GM23338 (cell line): ENCODE measurements at regions not wholly inside any gene's neighbourhood (a gene's known extent, or its start where the extent isn't known, plus 50 kb on each side); places are given as distances from the start of the nearest gene placed in this dataset.
A peak's percentile ranks its signal among the peaks of the same experiment; 100 is the strongest.
"Not testable (repeated sequence)": the region's sequence is repeated elsewhere in the genome, so short reads cannot be mapped to it uniquely, and the experiment has no call there.

Source experiments
- ATAC-seq: fragments of 200-7000 bp; cut with Tn5 transposase; 3 replicates; pipeline ENCODE4 v1.9.1; 2020
- DNase-seq: peaks from one replicate; pipeline ENCODE4 v3.0.0-alpha.2; 2015; ENCODE audit warnings: low spot score
- H2AFZ ChIP-seq: fragments of 200-600 bp; sonication (generic); 2 replicates; pipeline ENCODE4 v1.8.0; 2016; ENCODE audit warnings: antibody characterized with exemption, mild to moderate bottlenecking, moderate library complexity
- H3F3A ChIP-seq: fragments of 200-600 bp; sonication (generic); replicated peaks from 2 replicates; pipeline ENCODE4 v1.8.0; 2017; ENCODE audit warnings: antibody characterized with exemption, mixed run types, low read depth
- H3K27ac ChIP-seq: fragments of 200-600 bp; sonication (generic); 2 replicates; pipeline ENCODE4 v1.6.1; 2016; ENCODE audit warnings: low read depth
- H3K27me3 ChIP-seq: fragments of 200-600 bp; sonication (generic); 2 replicates; pipeline ENCODE4 v1.8.0; 2016; ENCODE audit warnings: mild to moderate bottlenecking, mixed run types, moderate library complexity; ENCODE audit not compliant: insufficient read depth
- H3K36me3 ChIP-seq: fragments of 200-600 bp; sonication (generic); 2 replicates; pipeline ENCODE4 v1.8.0; 2016; ENCODE audit warnings: mild to moderate bottlenecking; ENCODE audit not compliant: insufficient read depth
- H3K4me1 ChIP-seq: fragments of 200-600 bp; sonication (generic); 2 replicates; pipeline ENCODE4 v1.8.0; 2016; ENCODE audit warnings: mild to moderate bottlenecking, moderate library complexity; ENCODE audit not compliant: insufficient read depth
- H3K4me2 ChIP-seq: fragments of 200-600 bp; sonication (generic); 2 replicates; pipeline ENCODE4 v1.7.1; 2017; ENCODE audit warnings: mixed run types
- H3K4me3 ChIP-seq: fragments of 200-600 bp; sonication (generic); 2 replicates; pipeline ENCODE4 v1.6.1; 2016; ENCODE audit warnings: mixed run types
- H3K79me2 ChIP-seq: fragments of 200-600 bp; sonication (generic); replicated peaks from 2 replicates; pipeline ENCODE4 v1.8.0; 2017; ENCODE audit warnings: mild to moderate bottlenecking; ENCODE audit not compliant: insufficient read depth
- H3K9me2 ChIP-seq: fragments of 200-600 bp; sonication (generic); 2 replicates; pipeline ENCODE4 v1.8.0; 2017; ENCODE audit not compliant: insufficient read depth
- H4K20me1 ChIP-seq: fragments of 200-600 bp; sonication (generic); replicated peaks from 2 replicates; pipeline ENCODE4 v1.8.0; 2017; ENCODE audit warnings: mild to moderate bottlenecking; ENCODE audit not compliant: insufficient read depth
- H3K27ac Mint-ChIP-seq: 2 replicates; pipeline ENCODE4 v1.8.0; 2020; ENCODE audit warnings: inconsistent platforms, mild to moderate bottlenecking, moderate library complexity, mixed read lengths
- H3K27me3 Mint-ChIP-seq: 3 replicates; pipeline ENCODE4 v1.8.0; 2022; ENCODE audit warnings: low read depth, mild to moderate bottlenecking, moderate library complexity, mixed read lengths, inconsistent platforms; ENCODE audit not compliant: insufficient read depth, poor library complexity
- H3K36me3 Mint-ChIP-seq: 3 replicates; pipeline ENCODE4 v1.8.0; 2021; ENCODE audit warnings: low read depth, mild to moderate bottlenecking, inconsistent platforms, moderate library complexity, mixed read lengths
- H3K4me1 Mint-ChIP-seq: 3 replicates; pipeline ENCODE4 v1.8.0; 2020; ENCODE audit warnings: mild to moderate bottlenecking, inconsistent platforms, mixed read lengths
- H3K4me3 Mint-ChIP-seq: 3 replicates; pipeline ENCODE4 v1.8.0; 2021; ENCODE audit warnings: moderate library complexity, mild to moderate bottlenecking, inconsistent platforms, mixed read lengths
- H3K9me3 Mint-ChIP-seq: 3 replicates; pipeline ENCODE4 v1.8.0; 2020; ENCODE audit warnings: moderate library complexity, mild to moderate bottlenecking, inconsistent platforms, mixed read lengths
- CREB1 ChIP-seq: fragments of 250-450 bp; sonication (Bioruptor Pico); IDR thresholded peaks from 2 replicates; pipeline ENCODE4 v1.5.0; 2020; ENCODE audit warnings: low read depth, mild to moderate bottlenecking, moderate library complexity
- CTCF ChIP-seq, 2 experiments: fragments of 200-600 bp in 1 of 2; sonication (generic) in 1 of 2; conservative IDR thresholded peaks; 2 replicates each; pipeline versions ENCODE4 v1.5.1 to v1.6.1; 2016 to 2017; ENCODE audit warnings: antibody characterized with exemption in 2 of 2, low read depth in 2 of 2, mild to moderate bottlenecking in 2 of 2, moderate library complexity in 1 of 2
- EZH2 ChIP-seq: fragments of 200-600 bp; sonication (generic); IDR thresholded peaks from one replicate; pipeline ENCODE4 v1.8.0; 2017; ENCODE audit warnings: antibody characterized with exemption, mild to moderate bottlenecking, low read depth; ENCODE audit not compliant: unreplicated experiment
- EZH2phosphoT487 ChIP-seq: fragments of 200-600 bp; sonication (generic); IDR thresholded peaks from one replicate; pipeline ENCODE4 v1.8.1; 2018; ENCODE audit warnings: antibody characterized with exemption; ENCODE audit not compliant: unreplicated experiment
- JUNB ChIP-seq: IDR thresholded peaks from one replicate; pipeline ENCODE4 v1.6.1; 2016; ENCODE audit warnings: antibody characterized with exemption; ENCODE audit not compliant: unreplicated experiment
- POLR2AphosphoS5 ChIP-seq: IDR thresholded peaks from 2 replicates; pipeline ENCODE4 v1.6.1; 2016; ENCODE audit warnings: antibody characterized with exemption, low read depth
- STAT1 ChIP-seq: IDR thresholded peaks from one replicate; pipeline ENCODE4 v1.6.1; 2016; ENCODE audit warnings: antibody characterized with exemption; ENCODE audit not compliant: unreplicated experiment
- ZNF114 ChIP-seq: fragments of 250-450 bp; sonication (Bioruptor Pico); IDR thresholded peaks from 2 replicates; pipeline ENCODE4 v1.5.0; 2020; ENCODE audit warnings: mild to moderate bottlenecking, moderate library complexity
- ZNF331 ChIP-seq: fragments of 250-450 bp; sonication (Bioruptor Pico); IDR thresholded peaks from 2 replicates; pipeline ENCODE4 v1.5.0; 2020; ENCODE audit warnings: low read depth, mild to moderate bottlenecking, moderate library complexity
- ZNF462 ChIP-seq: fragments of 250-450 bp; sonication (Bioruptor Pico); IDR thresholded peaks from 2 replicates; pipeline ENCODE4 v1.5.0; 2020; ENCODE audit warnings: mild to moderate bottlenecking, moderate library complexity

- H3F3A ChIP-seq, ATAC-seq, H3K36me3 ChIP-seq, H3K4me3 Mint-ChIP-seq, H3K79me2 ChIP-seq, H4K20me1 ChIP-seq, H3K4me3 ChIP-seq, H2AFZ ChIP-seq, H3K27me3 ChIP-seq, H3K36me3 Mint-ChIP-seq, DNase-seq, H3K27me3 Mint-ChIP-seq, H3K9me3 Mint-ChIP-seq, H3K27ac Mint-ChIP-seq, H3K27ac ChIP-seq, H3K4me2 ChIP-seq, H3K9me2 ChIP-seq: not testable (repeated sequence)
- peaks cover 16% of the 10 kb centered on the region for H3K4me1 Mint-ChIP-seq
- H3K4me1 ChIP-seq, result peaks cover 10% of the 10 kb centered on the region
Measured at GRCh38 chr11:57893200-57893599, 130.5 kb upstream of the OR9Q1 start.

GRCh38 chr11:57896361-57897145 lies 127.1 kb upstream of the OR9Q1 start:
- H3K27me3 Mint-ChIP-seq, result no peaks in the 10 kb centered on the region
- H3F3A ChIP-seq, result no peaks in the 10 kb centered on the region
- TF ChIP-seq JUNB (no peak), POLR2AphosphoS5 (no peak), CTCF (conservative IDR thresholded peaks at IDR 0.05; ENCODE audit: low read depth in 2 of 2) (no peak), ZNF114 (CRISPR knock-in tag) (no peak), CREB1 (CRISPR knock-in tag) (no peak), EZH2phosphoT487 (no peak), ZNF331 (CRISPR knock-in tag) (no peak), STAT1 (no peak), EZH2 (no peak), ZNF462 (CRISPR knock-in tag) (no peak)

More at GRCh38 chr11:57896361-57897145, 127.1 kb upstream of the OR9Q1 start:
- Histone ChIP-seq H3K27me3 (no peaks in the 10 kb centered on the region), H3K36me3 (no peaks in the 10 kb centered on the region), H3K4me3 (no peak overlapping the region), H3K79me2 (no peaks in the 10 kb centered on the region), H3K27ac (no peak overlapping the region), H2AFZ (peak overlapping the region; percentile 38; the same call in 1 of the 2 replicates), H3K4me1 (no peaks in the 10 kb centered on the region), H3K9me2 (peaks cover 10% of the 10 kb centered on the region; the same call in 1 of the 2 replicates), H3K4me2 (no peak overlapping the region), H4K20me1 (no peaks in the 10 kb centered on the region)
- no peaks in the 10 kb centered on the region for H3K9me3 Mint-ChIP-seq
- H3K36me3 Mint-ChIP-seq, result no peaks in the 10 kb centered on the region
- H3K4me1 Mint-ChIP-seq, result peaks cover 3% of the 10 kb centered on the region; the same call in 2 of the 3 replicates
- H3K27ac Mint-ChIP-seq, result no peak overlapping the region
- no peak overlapping the region for H3K4me3 Mint-ChIP-seq
- ATAC-seq (no peak), DNase-seq (no peak)
